Neuron (in vitro differentiated cells): ENCODE measurements at regions not wholly inside any gene's neighbourhood (a gene's known extent, or its start where the extent isn't known, plus 50 kb on each side); places are given as distances from the start of the nearest gene placed in this dataset.
"Not testable (repeated sequence)": the region's sequence is repeated elsewhere in the genome, so short reads cannot be mapped to it uniquely, and the experiment has no call there.

ENCODE experiments used
- H2AFZ ChIP-seq: one replicate; pipeline ENCODE4 v1.6.1; 2013; ENCODE audit warnings: low read depth, mild to moderate bottlenecking, inconsistent platforms, low read length, moderate library complexity
- H3K27me3 ChIP-seq: one replicate; pipeline ENCODE4 v1.6.1; 2013; ENCODE audit warnings: low read length; ENCODE audit not compliant: insufficient read depth
- H3K36me3 ChIP-seq: one replicate; pipeline ENCODE4 v1.6.1; 2013; ENCODE audit warnings: low read length; ENCODE audit not compliant: insufficient read depth
- H3K4me1 ChIP-seq: one replicate; pipeline ENCODE4 v1.6.1; 2013; ENCODE audit warnings: low read length; ENCODE audit not compliant: insufficient read depth
- H3K4me3 ChIP-seq: 2 replicates; pipeline ENCODE4 v1.5.1; 2013; ENCODE audit warnings: mild to moderate bottlenecking, low read length, moderate library complexity
- H3K9me3 ChIP-seq: one replicate; pipeline ENCODE4 v1.6.1; 2013; ENCODE audit warnings: low read length

DNA sequence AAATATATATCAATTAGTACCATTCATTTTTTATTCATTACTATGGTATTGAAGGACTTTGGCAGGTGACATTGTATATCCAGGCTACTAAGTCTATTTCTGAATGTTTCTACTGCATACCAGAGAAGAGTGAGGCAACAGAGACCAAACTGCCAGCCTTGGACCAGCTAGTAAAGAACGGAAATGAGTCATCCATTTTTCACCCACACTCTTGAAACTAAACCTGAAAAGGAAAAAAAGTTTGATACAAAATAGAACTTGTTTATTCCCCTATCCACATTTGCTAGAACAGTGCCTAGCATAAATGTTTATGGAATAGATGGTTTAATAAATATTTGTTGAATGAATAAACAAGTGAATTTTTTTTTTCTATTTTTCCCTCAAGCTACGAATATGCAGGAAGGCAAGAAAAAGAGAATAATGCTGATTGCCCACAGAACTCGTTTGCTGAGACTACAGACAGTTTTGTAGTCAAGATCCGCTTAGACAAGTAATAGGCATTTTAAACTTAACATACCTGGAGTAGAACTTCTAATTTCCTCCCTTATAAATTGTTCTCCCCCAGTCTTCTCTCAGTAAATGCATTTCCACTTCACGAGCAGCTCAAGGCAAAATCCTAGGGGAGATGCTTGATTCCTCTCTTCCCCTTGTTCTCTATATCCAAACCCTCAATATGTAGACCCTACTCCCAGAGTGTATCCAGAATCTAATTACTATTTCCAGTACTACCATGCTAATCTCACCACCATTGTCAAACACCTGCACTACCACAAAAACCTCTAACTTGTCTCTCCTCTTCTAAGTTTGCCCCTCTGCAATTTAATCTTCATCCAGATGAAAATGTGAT, 146.2 kb upstream of the RASA1 start:
- Histone ChIP-seq H3K4me1 (no peaks in the 10 kb centered on the region), H3K36me3 (no peaks in the 10 kb centered on the region), H3K9me3 (no peaks in the 10 kb centered on the region), H3K27me3 (no peaks in the 10 kb centered on the region), H2AFZ (no peak overlapping the region), H3K4me3 (no peak overlapping the region)

DNA sequence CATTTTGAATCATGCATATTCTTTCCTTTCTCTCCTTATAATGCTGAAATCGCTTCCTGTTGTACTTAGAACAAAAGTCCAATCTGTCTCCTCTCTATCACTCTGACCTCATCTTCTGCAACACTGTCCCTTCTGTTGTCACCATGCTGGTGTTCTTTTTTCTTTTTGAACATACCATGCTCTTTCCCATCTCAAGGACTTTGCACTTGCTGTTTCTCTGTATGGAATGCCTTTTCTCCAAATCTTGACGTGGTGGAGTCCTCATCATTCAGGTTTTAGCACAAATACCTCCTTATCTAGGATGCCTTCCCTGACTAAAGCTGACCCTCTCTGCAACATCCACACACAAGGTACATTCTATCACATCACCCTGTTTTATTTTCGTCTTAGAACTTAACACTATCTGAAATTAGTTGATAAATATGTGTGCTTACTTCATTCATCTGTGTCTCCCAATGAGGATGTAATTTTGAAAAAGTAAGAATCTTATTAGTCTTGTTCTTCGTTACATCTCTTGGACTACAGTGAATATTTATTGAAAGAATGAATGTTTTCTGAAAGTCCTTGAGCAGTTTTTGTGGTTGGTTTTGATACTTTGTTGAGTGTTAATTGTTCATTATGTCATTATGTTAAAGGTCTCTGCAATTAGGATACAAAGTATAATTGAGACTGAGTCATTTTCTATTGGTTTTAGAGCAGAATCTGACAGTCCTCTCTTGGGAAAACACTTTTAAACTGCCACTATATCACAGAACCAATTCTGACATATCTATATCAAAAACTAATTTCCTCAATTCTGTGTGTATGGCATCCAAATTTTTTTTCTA, 145.3 kb upstream of the RASA1 start:
- no peaks in the 10 kb centered on the region for H3K4me1 ChIP-seq
- no peak overlapping the region for H3K4me3 ChIP-seq
- no peak overlapping the region for H2AFZ ChIP-seq
- no peaks in the 10 kb centered on the region for H3K27me3 ChIP-seq
- H3K36me3 ChIP-seq = no peaks in the 10 kb centered on the region
- no peaks in the 10 kb centered on the region for H3K9me3 ChIP-seq

- H3K27me3 ChIP-seq = no peaks in the 10 kb centered on the region
- no peak overlapping the region for H3K4me3 ChIP-seq
- no peak overlapping the region for H2AFZ ChIP-seq
- no peaks in the 10 kb centered on the region for H3K9me3 ChIP-seq
- no peaks in the 10 kb centered on the region for H3K4me1 ChIP-seq
- no peaks in the 10 kb centered on the region for H3K36me3 ChIP-seq
Observed at GRCh38 chr5:87125766-87126165, 141.9 kb upstream of the RASA1 start.

- Histone ChIP-seq H3K27me3 (no peaks in the 10 kb centered on the region), H3K4me1 (no peaks in the 10 kb centered on the region), H3K36me3 (no peaks in the 10 kb centered on the region), H3K9me3 (no peaks in the 10 kb centered on the region), H2AFZ (no peak overlapping the region), H3K4me3 (no peak overlapping the region)
Observed at GRCh38 chr5:87126869-87127268, 140.8 kb upstream of the RASA1 start.

DNA sequence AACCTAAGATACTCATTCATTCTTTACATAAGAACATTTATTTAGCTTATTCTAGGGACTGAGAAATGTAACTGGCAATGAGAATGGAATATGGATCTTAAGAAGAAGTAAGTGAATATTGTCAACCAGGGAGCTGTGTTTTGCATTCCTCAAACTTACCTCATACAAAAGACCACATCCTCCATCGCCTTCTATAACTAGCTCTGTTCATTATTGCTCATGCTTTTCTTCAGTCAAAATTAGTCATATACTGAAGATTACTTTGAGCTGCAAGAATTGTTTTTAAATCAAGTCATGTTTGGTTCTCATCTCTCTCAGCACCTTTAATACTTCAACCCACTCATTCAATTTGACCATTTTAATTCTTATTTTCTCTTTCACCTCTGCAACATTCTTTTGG, 140.3 kb upstream of the RASA1 start:
- Histone ChIP-seq H3K4me1 (no peaks in the 10 kb centered on the region), H3K36me3 (no peaks in the 10 kb centered on the region), H3K9me3 (no peaks in the 10 kb centered on the region), H2AFZ (no peak overlapping the region), H3K27me3 (no peaks in the 10 kb centered on the region), H3K4me3 (no peak overlapping the region)

DNA sequence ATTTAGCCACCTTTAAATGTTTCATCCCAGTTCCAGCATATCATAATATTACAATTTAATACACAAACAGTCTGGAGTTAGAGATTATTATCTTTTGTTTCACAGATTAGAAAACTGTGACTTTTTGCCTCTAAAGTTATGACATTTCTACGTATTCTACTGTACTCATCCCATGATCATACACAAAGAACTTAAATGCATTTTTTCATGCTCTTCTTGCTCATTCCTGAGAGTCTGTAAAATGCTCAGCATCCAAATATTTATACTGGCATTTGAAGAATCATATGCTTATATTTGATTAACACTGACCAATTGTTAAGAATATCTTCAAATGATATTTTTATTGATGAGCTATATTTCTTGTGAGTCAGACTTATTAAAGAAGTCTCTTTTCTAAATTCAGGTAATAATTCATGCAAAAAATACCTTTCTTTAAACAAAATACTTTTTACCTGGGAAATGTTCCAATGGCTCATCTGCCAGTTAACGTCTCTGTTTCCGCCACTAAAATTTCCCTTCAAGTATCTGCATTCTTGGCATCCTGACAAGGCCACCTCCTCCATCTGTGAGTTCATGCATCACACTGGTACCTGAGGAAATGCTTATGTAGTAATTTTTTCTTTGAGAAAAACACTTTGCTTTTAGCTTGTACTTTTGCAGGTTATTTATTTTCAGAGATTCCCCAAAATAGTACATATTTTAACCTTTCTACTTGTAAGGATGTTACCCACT, 139.6 kb upstream of the RASA1 start:
- H3K36me3 ChIP-seq = no peaks in the 10 kb centered on the region
- H3K4me1 ChIP-seq = no peaks in the 10 kb centered on the region
- H3K9me3 ChIP-seq = no peaks in the 10 kb centered on the region
- H2AFZ ChIP-seq = no peak overlapping the region
- H3K4me3 ChIP-seq = no peak overlapping the region
- no peaks in the 10 kb centered on the region for H3K27me3 ChIP-seq

- Histone ChIP-seq H2AFZ (no peak overlapping the region), H3K9me3 (no peaks in the 10 kb centered on the region), H3K27me3 (no peaks in the 10 kb centered on the region), H3K4me3 (no peak overlapping the region), H3K4me1 (no peaks in the 10 kb centered on the region), H3K36me3 (no peaks in the 10 kb centered on the region)
Observed at GRCh38 chr5:87129046-87129445, 138.6 kb upstream of the RASA1 start.

GRCh38 chr5:87132696-87133095, 135.0 kb upstream of the RASA1 start:
- Histone ChIP-seq H3K27me3 (no peaks in the 10 kb centered on the region), H3K36me3 (no peaks in the 10 kb centered on the region), H3K9me3 (no peaks in the 10 kb centered on the region), H2AFZ (no peak overlapping the region), H3K4me3 (no peak overlapping the region), H3K4me1 (no peaks in the 10 kb centered on the region)

GRCh38 chr5:87134513-87134912, 133.2 kb upstream of the RASA1 start:
- H3K27me3 ChIP-seq, H3K4me3 ChIP-seq, H3K4me1 ChIP-seq, H3K36me3 ChIP-seq, H2AFZ ChIP-seq, H3K9me3 ChIP-seq: not testable (repeated sequence)

DNA sequence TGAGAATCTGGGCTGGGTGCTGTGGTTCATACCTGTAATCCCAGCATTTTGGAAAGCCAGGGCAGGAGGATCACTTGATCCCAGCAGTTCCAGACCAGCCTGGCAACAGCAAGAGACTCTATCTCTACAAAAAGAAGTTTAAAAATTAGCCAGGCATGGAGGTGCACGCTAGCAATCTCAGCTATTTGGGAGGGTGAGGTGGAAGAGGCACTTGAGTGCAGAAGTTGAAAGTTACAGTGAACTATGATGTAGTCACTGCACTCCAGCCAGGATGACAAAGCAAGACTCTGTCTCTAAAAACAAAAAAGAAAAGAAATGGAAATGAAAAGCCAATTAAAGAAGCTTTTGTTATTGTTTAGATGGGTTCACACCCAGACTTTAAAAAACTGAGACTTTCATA, 131.6 kb upstream of the RASA1 start:
- Histone ChIP-seq H2AFZ (no peak overlapping the region), H3K36me3 (no peaks in the 10 kb centered on the region), H3K4me3 (no peak overlapping the region), H3K4me1 (no peaks in the 10 kb centered on the region), H3K27me3 (no peaks in the 10 kb centered on the region), H3K9me3 (no peaks in the 10 kb centered on the region)

DNA sequence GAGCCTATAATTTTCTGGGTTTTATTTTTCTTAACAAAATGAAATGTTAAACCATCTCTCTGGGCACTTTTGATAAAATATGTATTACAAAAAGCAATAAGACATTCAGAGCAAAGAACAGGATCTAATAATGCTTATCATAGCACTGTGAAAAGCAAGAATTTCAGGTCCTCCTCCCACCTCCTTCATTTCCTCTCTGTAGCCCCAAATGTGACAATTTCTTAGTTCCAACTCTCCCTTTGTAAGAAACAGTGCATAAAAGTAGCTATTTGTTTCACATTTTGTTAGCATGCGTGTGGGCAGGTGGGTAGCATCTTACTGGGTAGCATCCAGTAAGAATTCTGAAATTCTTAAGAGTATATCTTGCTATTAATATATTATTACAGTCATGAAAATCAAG, 130.9 kb upstream of the RASA1 start:
- no peaks in the 10 kb centered on the region for H3K27me3 ChIP-seq
- no peaks in the 10 kb centered on the region for H3K36me3 ChIP-seq
- H3K4me1 ChIP-seq = no peaks in the 10 kb centered on the region
- no peak overlapping the region for H3K4me3 ChIP-seq
- H2AFZ ChIP-seq = no peak overlapping the region
- no peaks in the 10 kb centered on the region for H3K9me3 ChIP-seq

GRCh38 chr5:87137283-87137682, 130.4 kb upstream of the RASA1 start:
- Histone ChIP-seq H3K9me3 (no peaks in the 10 kb centered on the region), H2AFZ (no peak overlapping the region), H3K27me3 (no peaks in the 10 kb centered on the region), H3K4me3 (no peak overlapping the region), H3K36me3 (no peaks in the 10 kb centered on the region), H3K4me1 (no peaks in the 10 kb centered on the region)
